ENCODE measurements at regions not wholly inside any gene's neighbourhood (a gene's known extent, or its start where the extent isn't known, plus 50 kb on each side); places are given as distances from the start of the nearest gene placed in this dataset.
"Not testable (repeated sequence)": the region's sequence is repeated elsewhere in the genome, so short reads cannot be mapped to it uniquely, and the experiment has no call there.

DNA sequence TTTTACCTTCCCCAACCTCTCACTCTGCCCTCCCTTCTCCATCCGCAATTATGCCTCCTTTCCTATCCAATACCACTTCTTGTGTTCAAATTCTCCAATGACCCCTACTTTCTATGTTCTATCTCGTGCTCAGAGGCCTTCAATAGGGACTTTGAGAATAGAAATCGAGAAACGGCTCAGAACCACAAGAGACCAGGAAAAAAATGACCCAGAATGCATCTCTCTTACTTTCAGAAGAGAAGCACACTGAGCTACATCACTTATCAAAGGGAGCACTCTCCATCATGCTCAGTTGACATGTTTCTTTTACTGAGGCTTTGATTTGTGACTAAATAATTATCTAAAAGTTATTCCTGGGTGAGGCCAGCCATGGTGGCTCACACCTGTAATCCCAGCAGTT lies 162.4 kb upstream of the PRICKLE2 start:
- DNase-seq: no peak

DNA sequence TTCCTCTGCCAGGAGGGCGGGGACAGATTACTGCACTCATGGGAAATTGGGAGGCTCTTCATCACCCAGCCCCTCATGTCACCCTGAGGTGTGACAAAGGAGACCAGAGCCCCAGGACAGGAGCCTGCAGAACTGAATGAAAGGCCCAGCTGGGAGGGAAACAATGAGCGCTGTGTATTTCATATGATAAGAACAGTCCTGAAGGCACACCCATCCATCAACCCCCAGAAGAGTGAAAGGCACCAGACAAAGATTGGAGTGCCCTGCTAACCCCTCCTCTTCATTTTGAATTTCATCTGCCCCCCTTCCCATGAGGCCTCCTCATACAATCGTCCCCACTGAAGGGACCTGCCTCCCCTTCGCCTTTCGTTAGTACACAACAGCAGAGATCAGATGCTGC lies 160.0 kb upstream of the PRICKLE2 start:
- DNase-seq: no peak

DNA sequence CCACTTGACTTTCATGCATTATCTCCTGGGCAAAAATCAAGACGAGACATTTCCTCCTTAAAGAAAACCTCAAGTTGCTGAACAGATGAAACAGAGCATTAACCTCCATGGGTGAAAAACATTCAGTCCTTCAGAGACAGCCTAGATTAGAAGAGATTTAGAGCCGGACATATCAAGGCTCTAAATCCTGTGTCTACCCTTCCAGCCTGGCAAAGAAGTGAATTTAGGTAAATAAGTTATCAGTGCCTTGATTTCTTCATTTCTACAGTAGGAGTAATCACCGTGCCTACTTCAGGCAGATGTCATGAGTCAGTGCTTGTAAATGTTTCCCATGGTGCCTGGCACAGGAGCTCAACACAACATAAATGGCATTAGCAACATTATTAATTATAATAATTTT lies 159.3 kb upstream of the PRICKLE2 start:
- no peak for DNase-seq

DNA sequence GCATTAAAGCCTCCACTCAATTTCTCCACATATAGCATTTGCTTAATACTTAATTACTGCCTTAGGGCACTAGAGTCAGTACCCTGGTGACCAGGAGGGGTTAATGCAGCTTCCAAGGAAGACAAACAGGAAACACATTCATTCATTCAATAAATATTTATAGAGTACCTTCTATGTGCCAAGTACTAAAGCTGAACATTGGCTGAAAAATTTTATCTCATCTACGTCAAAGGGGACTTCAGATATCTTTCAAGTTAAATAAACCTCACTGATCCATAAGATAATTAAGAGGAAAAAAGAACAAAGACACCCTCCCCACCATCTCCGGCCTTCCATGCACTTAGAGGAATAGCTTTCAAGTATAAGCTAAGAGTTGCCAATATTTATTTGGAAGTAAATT lies 156.9 kb upstream of the PRICKLE2 start:
- DNase-seq: no peak

DNA sequence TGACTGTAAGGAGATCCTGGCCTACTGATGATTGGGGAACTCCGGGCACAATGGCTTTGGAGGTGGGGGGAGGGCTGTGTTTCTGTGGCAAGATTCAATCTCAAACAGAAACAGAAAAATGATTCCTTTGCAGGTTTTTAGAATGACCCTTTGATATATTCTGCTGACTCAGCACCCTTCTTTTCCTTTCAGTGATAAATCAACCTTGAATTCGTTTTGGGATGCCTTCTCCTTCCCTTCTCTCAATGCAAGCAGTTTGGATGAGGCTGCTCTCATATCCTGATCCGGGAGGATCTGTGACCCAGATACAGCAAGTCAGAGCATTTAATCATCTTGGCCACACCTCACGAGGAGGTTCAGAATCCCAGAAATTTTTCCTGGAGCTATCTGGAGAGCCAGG lies 156.1 kb upstream of the PRICKLE2 start:
- no peak for DNase-seq

DNA sequence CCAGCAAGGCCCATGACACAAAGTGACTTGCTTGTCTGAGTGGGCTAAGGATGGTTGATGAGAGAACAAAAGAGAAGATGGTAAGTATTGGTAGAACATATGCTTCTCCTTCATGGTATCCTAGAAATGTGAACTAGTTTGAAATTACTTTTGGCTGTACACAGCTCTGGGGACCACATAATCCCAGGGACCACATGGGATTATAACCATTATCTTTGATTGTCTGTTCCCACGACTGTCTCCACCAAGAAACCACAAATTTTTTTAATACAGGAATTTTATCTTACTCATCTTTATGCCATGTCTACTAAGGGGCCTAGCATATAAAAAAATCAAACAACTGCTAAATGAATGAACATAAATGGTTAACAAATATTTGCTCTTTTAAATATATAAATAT lies 155.3 kb upstream of the PRICKLE2 start:
- DNase-seq: no peak

DNA sequence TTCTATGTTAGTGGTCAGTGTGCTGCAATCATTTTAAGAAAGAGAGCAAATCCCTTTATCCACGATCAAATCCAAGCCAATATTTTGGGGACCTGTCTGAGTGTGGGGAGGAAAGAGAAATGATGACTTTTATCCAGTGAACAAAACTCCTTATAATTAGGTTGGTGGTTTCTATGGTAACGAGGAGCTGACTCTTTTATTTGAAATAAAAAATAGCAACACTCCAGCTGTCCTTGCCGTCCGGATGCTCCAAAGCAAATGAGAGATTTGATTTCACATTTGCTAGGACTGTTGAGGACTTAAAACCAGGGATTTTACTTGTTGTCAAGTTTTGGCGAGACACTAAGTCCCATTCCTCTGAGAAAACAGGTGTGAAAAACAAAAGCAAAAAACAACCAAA lies 154.0 kb upstream of the PRICKLE2 start:
- no peak for DNase-seq

DNA sequence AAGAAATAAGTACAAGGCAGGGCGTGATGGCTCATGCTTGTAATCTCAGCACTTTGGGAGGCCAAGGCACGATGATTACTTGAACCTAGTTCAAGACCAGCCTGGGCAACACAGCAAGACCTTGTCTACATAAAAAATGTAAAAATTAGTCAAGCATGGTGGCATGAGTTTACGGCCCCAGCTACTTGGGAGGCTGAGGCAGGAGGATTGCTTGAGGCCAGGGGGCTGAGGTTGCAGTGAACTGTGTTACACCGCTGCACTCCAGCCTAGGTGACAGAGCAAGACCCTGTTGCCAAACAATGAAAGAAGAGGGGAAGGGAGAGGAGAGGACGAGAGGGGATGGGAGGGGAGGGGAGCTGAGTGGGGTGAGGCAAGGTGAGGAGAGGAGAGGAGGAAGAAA lies 152.7 kb upstream of the PRICKLE2 start:
- DNase-seq: no peak

DNA sequence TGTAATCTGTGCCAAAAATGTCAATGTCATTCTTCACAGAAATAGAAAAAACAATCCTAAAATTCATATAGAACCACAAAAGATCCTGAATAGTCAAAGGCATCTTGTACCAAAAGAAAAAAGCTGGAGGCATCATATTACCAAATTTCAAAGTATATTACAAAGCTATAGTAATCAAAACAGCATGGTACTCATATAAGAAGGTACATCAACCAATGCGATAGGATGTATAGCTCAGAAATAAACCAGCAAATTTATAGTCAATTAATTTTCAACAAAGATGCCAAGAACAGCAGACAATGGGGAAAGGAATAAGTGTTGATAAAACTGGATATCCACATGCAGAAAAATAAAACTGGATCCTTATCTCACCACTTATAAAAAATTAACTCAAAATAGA lies 150.5 kb upstream of the PRICKLE2 start:
- DNase-seq: no peak

DNA sequence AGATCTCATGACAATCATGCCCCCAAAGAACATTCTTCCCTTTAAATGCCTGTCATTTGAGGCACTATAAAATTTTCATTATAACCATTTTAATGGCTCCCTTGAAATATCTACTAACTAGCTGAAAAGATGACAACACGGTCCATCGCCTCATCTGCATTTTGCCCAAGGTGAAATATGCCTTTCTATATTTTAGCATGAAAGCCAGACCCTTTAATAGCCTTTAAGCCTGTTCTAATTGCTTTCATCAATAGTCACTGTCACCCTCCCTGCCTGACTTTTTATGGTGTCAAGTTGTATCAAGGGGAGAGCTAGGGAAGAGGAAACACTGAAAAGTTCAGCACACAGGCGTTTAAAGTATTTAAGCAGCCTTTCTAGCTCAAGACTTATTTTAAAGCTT lies 144.1 kb upstream of the PRICKLE2 start:
- no peak for DNase-seq

DNA sequence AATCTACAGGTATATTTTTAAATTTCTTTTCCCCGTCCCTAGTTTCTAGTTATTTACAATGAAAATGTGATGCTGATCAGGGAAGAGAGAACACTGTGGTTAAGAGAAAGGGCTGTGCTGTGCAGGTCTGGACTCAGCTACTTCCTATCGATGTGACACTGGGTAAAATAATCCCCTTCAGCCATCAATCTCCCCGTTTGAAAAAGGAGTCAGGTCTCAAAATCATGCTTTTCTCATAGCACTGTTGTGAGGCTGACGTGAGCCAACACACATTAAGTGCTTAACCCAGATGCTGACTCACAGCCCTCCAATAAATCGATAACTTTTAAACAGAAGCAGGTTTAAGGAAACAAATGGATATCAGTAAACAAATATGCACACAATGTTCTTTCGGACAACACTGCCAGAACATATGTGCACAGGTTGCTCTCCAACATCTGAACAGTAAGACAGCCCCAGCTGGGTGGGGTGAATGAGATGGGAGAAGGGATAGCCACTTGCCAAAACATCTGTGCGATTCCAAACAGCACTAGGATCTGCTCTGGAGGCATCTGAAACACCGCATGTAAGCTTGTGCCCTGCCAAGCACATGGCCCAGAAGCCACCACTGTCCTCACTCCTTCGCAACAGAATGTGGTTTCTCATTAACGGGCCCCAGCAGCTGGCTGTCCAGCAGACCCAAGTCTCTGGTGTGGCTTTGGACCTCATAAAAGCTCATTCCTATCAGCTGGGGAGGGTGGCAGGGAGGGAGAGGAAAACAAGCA lies 143.2 kb upstream of the PRICKLE2 start:
- no peak for DNase-seq

DNA sequence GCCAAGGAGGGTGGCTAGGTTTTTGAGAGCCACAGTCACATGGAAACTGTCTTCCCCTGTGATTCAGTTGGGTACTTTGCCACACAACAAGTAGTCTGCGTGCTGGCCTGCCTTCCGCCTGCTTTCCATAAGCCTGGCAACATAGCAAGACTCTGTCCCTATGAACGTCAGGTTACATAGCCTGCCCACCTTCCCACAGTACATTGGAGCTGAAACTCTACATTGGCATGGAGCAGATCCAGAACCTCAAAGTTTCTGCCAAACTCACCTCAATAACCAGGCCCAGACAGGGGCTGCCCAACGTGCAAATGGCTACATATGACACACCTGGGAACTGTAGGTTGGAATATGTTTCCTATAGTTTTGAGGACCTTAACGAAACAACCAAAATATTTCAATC lies 140.6 kb upstream of the PRICKLE2 start:
- no peak for DNase-seq

DNA sequence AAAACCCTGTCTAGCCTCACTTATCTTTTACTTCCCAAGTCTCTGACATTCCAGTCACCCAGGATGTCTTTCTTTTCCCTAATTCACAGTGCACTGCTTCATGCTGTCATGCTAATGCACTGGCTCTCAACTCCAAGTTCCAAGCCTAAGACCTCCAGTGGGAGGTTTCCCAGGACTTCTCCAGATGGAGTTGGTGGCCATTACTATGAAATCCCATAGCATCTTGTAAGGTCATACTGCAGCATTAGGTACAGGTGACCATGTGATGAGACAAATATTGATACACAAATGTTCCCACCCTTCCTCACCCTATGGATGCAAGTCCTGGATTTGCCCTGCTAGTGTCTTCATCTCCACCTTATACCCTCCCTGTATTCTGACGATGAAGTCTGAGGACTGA lies 138.6 kb upstream of the PRICKLE2 start:
- DNase-seq: no peak

DNA sequence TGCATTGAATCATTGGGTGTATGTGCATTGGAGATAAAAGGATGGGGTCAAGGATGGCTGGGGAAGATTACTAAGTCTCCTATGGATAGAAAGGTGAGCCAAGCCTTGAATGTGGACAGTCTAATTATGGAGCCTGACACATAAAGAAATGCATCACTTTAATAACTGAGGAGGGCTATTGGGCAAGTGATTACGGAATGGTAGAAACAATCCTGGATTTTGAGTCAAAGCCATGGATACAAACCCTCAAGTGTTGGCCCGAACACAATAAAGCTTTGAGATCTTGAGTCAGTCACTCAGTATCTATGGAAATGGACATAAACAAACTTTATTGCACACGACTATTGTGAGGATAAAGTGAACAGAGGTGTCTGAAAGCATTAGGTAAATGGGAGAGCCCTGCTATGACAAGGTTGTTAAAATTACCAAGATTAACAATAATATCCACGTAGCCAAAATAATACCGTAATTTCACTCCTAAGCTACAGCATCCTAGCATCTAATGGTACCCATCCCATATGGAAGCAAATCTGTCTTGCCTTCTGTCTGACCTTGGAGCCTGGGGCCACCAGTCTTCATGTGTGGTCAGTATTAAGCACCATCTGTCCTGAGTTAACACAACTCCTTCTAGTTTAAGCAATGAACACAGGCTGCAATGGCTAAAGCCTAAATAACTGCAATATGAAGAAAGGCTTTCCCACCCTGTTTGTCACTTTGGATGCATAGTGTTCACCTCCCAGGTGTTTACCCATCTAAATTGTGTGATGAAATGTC lies 136.9 kb upstream of the PRICKLE2 start:
- DNase-seq: no peak

DNA sequence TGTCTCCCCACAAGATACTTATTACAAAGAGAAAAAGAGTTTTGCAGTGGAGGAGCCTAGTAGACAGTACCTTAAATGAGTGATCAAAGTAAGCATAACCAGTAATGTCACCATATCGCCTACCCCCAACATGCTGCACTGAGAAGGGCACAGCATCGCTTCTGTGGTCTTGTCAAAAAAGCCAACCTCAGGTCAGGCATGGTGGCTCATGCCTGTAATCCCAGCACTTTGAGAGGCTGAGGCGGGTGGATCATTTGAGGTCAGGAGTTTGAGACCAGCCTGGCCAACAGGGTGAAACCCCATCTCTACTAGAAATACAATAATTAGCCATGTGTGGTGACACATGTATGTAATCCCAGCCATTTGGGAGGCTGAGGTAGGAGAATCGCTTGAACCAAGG lies 135.8 kb upstream of the PRICKLE2 start:
- DNase-seq: not testable (repeated sequence)

DNA sequence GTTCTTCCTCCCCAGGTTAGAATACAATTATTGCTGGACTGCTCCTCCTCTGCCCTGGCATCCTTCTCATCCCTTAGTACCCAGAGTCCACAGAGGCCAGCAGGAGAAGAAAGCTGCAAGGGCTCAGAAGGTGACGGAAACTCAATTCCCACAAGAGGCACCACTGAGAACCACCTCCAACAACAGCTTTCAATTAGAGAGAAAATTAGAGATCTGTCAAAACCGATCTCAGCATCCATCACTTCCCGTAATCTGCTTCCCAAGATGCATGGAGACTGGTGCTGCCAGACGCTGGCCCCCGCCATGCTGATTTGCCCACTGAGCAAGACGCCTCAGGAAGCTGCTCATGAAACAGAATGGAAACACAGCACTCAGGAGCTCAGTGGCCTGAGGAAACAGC lies 135.0 kb upstream of the PRICKLE2 start:
- DNase-seq: no peak

DNA sequence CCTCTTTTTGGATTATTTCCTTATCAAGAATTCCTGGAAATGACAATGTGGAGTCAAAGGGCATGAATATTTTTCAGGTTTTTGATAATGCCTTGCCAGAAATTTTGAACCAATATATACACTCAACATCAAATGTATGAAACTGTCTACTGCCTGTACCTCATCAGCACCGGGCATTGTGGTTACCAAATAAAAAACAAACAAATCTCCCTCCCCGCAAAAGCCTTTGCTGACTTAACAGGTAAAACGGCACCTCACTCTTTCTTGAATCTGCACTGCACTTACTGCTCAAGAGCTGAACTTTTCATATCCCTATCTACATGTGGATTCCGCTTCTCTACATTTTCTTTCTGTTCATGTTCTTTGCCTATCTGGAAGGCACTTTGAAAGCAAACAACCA lies 134.5 kb upstream of the PRICKLE2 start:
- no peak for DNase-seq

DNA sequence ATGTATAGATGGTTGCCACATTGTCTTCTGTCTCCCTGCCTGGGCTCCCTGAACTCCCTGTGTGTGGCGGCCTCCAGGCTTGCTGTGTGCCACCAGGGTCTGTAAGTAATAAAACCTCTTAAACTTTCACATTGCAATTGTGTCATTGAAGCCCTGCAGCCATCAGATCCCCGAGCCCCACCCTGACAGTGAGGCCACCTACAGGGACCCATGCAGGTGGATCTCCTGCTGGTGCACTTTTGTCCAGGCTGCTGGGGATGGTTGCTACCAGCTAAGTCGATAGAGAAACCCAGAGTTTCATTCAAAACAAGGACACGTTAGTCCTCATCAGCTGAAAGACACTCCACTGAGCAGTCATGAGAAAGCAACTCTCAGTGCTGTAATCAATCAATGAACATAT lies 133.6 kb upstream of the PRICKLE2 start:
- no peak for DNase-seq

DNA sequence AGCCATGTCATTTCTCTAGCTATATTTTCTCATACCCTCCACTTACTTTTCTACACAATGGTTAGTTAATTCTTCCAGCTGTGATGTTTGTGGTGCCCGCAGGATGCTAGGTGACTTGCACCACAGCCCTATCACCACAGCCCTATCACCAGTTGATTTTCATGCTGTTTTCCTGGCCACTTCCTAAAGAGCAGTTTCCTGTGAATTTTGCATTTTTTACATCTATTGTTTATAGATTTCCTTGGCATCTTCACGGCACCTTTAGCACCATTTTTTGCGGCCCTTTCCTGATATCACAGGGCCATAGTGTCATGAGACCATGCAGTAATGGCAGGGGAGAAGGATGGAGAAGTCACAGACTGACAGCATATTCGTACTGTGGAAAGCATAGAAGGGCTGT lies 132.9 kb upstream of the PRICKLE2 start:
- no peak for DNase-seq

DNA sequence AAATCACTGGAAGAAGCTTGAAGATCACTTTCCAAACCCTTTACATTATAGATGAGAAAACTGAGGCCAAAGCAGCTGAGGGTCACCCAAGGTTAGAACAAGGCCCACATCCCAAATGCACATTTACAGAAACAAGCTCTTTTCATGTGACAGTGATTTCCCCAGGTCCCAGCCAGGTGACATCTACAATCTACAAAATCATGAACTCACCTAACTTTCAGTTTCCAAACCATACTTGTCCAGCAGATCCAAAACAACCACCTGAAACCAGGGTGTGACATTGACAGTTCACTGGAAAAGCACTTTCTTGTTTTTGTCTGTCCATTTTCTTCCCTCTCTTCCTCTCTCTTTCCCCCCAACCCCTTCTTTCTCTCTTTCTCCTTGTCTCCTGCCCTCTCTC lies 132.2 kb upstream of the PRICKLE2 start:
- DNase-seq: no peak

DNA sequence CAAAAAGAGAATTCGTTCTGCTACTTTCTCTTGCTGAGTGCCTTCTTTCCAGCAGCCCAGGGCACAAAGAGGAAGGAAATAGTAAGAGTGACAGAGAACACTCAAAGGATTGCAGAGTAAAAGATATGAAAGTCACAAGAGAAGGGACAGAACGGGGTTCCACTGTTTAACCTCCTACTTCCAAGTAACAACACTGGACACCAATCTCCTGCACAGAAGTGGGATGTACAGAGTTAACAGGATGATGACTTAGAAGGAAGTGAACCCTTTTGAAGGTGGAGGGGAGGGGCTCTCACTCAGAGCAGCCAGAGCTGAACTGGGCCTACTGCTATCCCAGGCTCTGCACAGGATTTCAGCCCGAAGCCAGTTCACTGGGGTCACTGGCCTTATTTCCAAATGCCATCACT lies 130.1 kb upstream of the PRICKLE2 start:
- no peak for DNase-seq

DNA sequence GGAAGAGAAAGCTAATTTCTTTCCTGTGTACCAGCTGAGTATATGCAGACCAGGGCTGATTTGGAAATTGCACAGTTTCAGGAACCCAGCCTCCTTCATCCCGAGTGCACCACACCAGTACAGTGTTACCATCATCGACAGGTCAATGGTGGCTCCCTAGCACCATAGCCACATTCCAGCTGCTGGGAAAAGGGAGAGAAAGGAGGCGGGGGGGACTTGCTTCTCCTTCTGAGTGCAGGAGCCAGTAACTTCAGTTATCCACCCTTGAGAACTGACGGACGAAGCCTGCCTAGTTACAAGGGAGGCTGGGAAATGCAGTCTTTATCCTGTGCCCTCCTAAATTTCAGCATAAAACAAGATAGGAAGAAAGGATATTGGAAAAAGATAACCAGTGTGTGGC lies 129.7 kb upstream of the PRICKLE2 start:
- DNase-seq: no peak

DNA sequence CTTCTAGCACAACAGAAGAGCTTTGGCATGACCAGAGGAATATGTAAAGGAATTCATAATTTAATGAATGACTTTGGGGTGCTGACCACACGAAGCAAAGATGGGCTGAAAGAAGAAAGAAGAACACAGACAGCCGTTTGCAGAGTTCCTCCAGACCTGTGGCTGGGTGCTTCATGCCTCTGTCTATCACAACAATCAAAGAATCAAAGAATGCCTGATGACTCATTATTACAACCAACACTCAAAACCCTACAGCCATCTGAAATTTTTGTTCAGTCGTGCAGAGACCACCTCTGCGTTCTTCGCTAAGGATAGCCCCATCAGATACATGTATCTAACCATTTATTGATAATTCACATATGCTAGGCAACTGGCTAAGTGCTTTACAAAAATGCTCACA lies 129.0 kb upstream of the PRICKLE2 start:
- DNase-seq: no peak

DNA sequence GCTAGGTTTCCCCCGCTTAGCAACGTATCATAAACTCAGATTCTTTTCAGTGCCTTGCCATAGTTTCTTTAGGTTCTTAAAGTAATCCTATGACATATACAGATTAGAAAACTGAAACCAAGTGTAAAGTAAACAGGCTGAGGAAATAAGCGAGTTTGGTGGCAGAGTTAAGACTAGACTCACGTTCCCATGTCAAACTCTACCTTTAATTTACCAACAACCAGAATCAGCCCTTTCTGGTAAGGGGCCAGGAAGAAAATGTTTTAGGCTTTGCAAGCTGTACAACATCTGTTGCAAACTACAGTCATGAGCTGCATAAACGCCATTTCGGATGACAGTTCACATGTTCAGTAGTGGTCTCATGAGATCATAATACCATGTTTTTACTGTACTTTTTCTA lies 128.0 kb upstream of the PRICKLE2 start:
- no peak for DNase-seq

DNA sequence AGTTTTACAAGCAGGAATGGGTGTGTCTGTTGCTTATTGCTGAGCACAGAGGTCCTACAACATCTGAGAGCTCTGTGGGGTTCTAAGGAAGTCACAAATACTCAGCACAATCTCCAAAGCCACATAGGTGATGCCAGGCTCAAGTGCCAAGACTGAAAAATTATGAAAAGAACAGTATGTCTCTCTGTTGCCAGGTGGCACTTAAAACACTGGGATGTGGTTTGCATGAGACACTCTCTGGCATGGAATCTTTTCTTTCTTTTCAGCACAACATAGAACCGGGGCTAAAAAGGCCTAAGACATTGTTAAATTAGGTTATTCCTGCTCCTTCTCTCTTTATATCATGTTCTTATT lies 127.3 kb upstream of the PRICKLE2 start:
- no peak for DNase-seq
